ENCODE measurements at regions not wholly inside any gene's neighbourhood (a gene's known extent, or its start where the extent isn't known, plus 50 kb on each side); places are given as distances from the start of the nearest gene placed in this dataset.

GRCh38 chr10:125263551-125263950 is 103.2 kb upstream of the CTBP2 start (continued):
- TF ChIP-seq EZH2 (IDR thresholded peaks at IDR 0.05) (no peak), EGR1 (IDR thresholded peaks at IDR 0.05; ENCODE audit: low read depth) (peak; percentile 93), ATF3 (IDR thresholded peaks at IDR 0.05) (peak; percentile 98), YY1 (IDR thresholded peaks at IDR 0.05; ENCODE audit: extremely low read depth, insufficient replicate concordance, low read depth, low read length) (peak; percentile 78), CEBPB (IDR thresholded peaks at IDR 0.05; ENCODE audit: low read depth) (peak; percentile 98), JUND (IDR thresholded peaks at IDR 0.05) (peak; percentile 96), ZNF274 (IDR thresholded peaks at IDR 0.05; ENCODE audit: low read depth, low read length) (no peak), POLR2A (IDR thresholded peaks at IDR 0.05; ENCODE audit: borderline replicate concordance, extremely low read depth, insufficient read depth, insufficient read length) (no peak), RAD21 (IDR thresholded peaks at IDR 0.05; ENCODE audit: low read depth) (peak; percentile 34; the same call in 1 of the 2 replicates), ZFX (IDR thresholded peaks at IDR 0.05) (no peak), FOSL1 (IDR thresholded peaks at IDR 0.05; ENCODE audit: low read depth) (peak; percentile 95), EZH2phosphoT487 (IDR thresholded peaks at IDR 0.05; ENCODE audit: borderline replicate concordance) (no peak), ELF1 (IDR thresholded peaks at IDR 0.05; ENCODE audit: borderline replicate concordance, low read depth) (no peak)

- Histone ChIP-seq H3K9me2 (ENCODE audit: insufficient read depth) (no peaks in the 10 kb centered on the region), H3K27ac (ENCODE audit: low read depth, low read length) (no peak overlapping the region), H3K4me2 (ENCODE audit: low read length) (peak overlapping the region; percentile 58), H2AFZ (ENCODE audit: low read depth, low read length, poor library complexity, severe bottlenecking) (no peak overlapping the region), H3K27me3 (ENCODE audit: insufficient read depth, low read length) (no peaks in the 10 kb centered on the region), H3K4me3 (replicated peaks in 1 of 2; ENCODE audit: low read depth in 1 of 2, low read length in 2 of 2) (no peak overlapping the region), H4K20me1 (ENCODE audit: insufficient read depth) (no peaks in the 10 kb centered on the region), H3K9me3 (ENCODE audit: control insufficient read depth in 1 of 2, insufficient read depth in 1 of 2, low read depth in 1 of 2, low read length in 2 of 2) (no peaks in the 10 kb centered on the region), H3K79me2 (ENCODE audit: insufficient read depth, low read length) (no peaks in the 10 kb centered on the region), H3K4me1 (ENCODE audit: control insufficient read depth in 1 of 2, insufficient read depth in 2 of 2, low read length in 2 of 2) (peaks cover 20 to 42% of the 10 kb centered on the region in 2 experiments), H3K9ac (ENCODE audit: low read length) (peak overlapping the region; percentile 26; the same call in 1 of the 2 replicates), H3K36me3 (ENCODE audit: control insufficient read depth in 1 of 2, insufficient read depth in 2 of 2, low read length in 2 of 2) (no peaks in the 10 kb centered on the region)
- TF ChIP-seq SIN3A (IDR thresholded peaks at IDR 0.05; ENCODE audit: low read depth) (no peak), CBX3 (IDR thresholded peaks at IDR 0.05; ENCODE audit: low read depth) (no peak), ELF1 (IDR thresholded peaks at IDR 0.05; ENCODE audit: borderline replicate concordance, low read depth) (no peak), FOSL1 (IDR thresholded peaks at IDR 0.05; ENCODE audit: low read depth) (no peak), YY1 (IDR thresholded peaks at IDR 0.05; ENCODE audit: extremely low read depth, insufficient replicate concordance, low read depth, low read length) (no peak), EZH2phosphoT487 (IDR thresholded peaks at IDR 0.05; ENCODE audit: borderline replicate concordance) (no peak), POLR2AphosphoS5 (IDR thresholded peaks at IDR 0.05; ENCODE audit: low read depth, low read length) (no peak), ZNF274 (IDR thresholded peaks at IDR 0.05; ENCODE audit: low read depth, low read length) (no peak), SRF (IDR thresholded peaks at IDR 0.05; ENCODE audit: low read depth) (no peak), REST (IDR thresholded peaks at IDR 0.05; ENCODE audit: low read depth) (no peak), TCF7L2 (IDR thresholded peaks at IDR 0.05; ENCODE audit: borderline replicate concordance, extremely low read depth, insufficient read depth, insufficient read length) (no peak), JUND (IDR thresholded peaks at IDR 0.05) (no peak), MAX (IDR thresholded peaks at IDR 0.05) (no peak), SP1 (IDR thresholded peaks at IDR 0.05; ENCODE audit: low read depth) (no peak), CTCF (IDR thresholded peaks at IDR 0.05 in 2 of 3, conservative IDR thresholded peaks at IDR 0.05 in 1 of 3; ENCODE audit: borderline replicate concordance in 1 of 3, insufficient read depth in 1 of 3, low read depth in 2 of 3, low read length in 2 of 3) (no peak)
- ChIA-PET RAD21 (ENCODE audit: low non-redundant PET in 1 of 2, low total read pairs in 2 of 2, uncharacterized antibody in 2 of 2, unreplicated experiment in 2 of 2) (no interaction called here), CTCF (no interaction called here), POLR2A (no interaction called here)
- BruUV-seq (replicated peaks), result no TSS peak
- no peak for DNase-seq (ENCODE audit: low read depth, low spot score)
- intact Hi-C loops (cut with micrococcal nuclease), result no loop called here
- ATAC-seq, result no peak
Observed at GRCh38 chr10:125262920-125263319, 102.6 kb upstream of the CTBP2 start.

All from HCT116 (cell line).